Osteoblast (primary cell): ENCODE measurements at regions not wholly inside any gene's neighbourhood (a gene's known extent, or its start where the extent isn't known, plus 50 kb on each side); places are given as distances from the start of the nearest gene placed in this dataset.

Experiments
- DNase-seq: peaks from one replicate; pipeline ENCODE4 v3.0.0; 2011; ENCODE audit warnings: low spot score, mixed read lengths; ENCODE audit not compliant: insufficient read length; ENCODE audit errors: missing footprints
- H2AFZ ChIP-seq: 2 replicates; pipeline ENCODE4 v1.6.0; 2011; ENCODE audit warnings: mild to moderate bottlenecking, low read length
- H3K27ac ChIP-seq: 2 replicates; pipeline ENCODE4 v1.5.1; 2011; ENCODE audit warnings: mild to moderate bottlenecking, low read depth, low read length, moderate library complexity
- H3K27me3 ChIP-seq: 2 replicates; pipeline ENCODE4 v1.6.0; 2012; ENCODE audit warnings: mild to moderate bottlenecking, control low read depth, inconsistent platforms, low read length, moderate library complexity; ENCODE audit not compliant: insufficient read depth
- H3K36me3 ChIP-seq: 2 replicates; pipeline ENCODE4 v1.5.1; 2011; ENCODE audit warnings: mild to moderate bottlenecking, low read length, control low read depth, moderate library complexity; ENCODE audit not compliant: insufficient read depth
- H3K4me1 ChIP-seq: 2 replicates; pipeline ENCODE4 v1.5.1; 2011; ENCODE audit warnings: mild to moderate bottlenecking, low read length, control low read depth, moderate library complexity; ENCODE audit not compliant: insufficient read depth
- H3K4me2 ChIP-seq: 2 replicates; pipeline ENCODE4 v1.6.0; 2011; ENCODE audit warnings: mild to moderate bottlenecking, low read length; ENCODE audit not compliant: insufficient read depth
- H3K4me3 ChIP-seq: fragments of 200-600 bp; sonication (generic); 3 replicates; pipeline ENCODE4 v1.5.1; 2012; ENCODE audit warnings: mild to moderate bottlenecking, low read length, inconsistent platforms; ENCODE audit not compliant: insufficient read depth
- H3K79me2 ChIP-seq: 2 replicates; pipeline ENCODE4 v1.6.0; 2012; ENCODE audit warnings: mild to moderate bottlenecking, low read length, control low read depth, inconsistent platforms; ENCODE audit not compliant: insufficient read depth
- H3K9me3 ChIP-seq: 2 replicates; pipeline ENCODE4 v1.5.1; 2011; ENCODE audit warnings: low read depth, low read length, control low read depth
- H4K20me1 ChIP-seq: 2 replicates; pipeline ENCODE4 v1.6.0; 2012; ENCODE audit warnings: mild to moderate bottlenecking, low read length, control low read depth; ENCODE audit not compliant: insufficient read depth
- TF ChIP-seq, protein P1 (sequence below): IDR thresholded peaks from 2 replicates; pipeline ENCODE4 v1.5.1; 2011; ENCODE audit warnings: mild to moderate bottlenecking, low read depth, low read length, moderate library complexity; ENCODE audit errors: extremely low read depth

DNA sequence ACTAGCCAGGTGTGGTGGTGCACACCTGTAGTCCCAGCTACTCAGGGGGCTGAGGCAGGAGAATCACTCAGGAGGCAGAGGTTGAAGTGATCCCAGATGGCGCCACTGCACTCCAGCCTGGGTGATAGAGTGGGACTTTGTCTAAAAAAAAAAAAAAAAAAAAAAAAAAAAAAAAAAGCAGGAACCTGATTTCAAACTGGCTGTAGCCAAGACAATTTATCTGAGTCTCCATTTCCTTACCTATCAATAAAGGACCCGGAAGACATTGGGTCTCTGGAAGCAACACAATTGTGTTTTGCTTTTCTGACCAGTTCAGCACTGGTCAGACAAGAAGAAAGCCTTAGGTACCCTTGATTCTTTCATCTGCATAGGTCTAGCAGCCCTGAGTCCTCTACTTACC lies 491.0 kb downstream of the TBC1D4 start:
- no peak for DNase-seq
- no peaks in the 10 kb centered on the region for H3K4me1 ChIP-seq
- no peaks in the 10 kb centered on the region for H3K27me3 ChIP-seq
- no peaks in the 10 kb centered on the region for H3K36me3 ChIP-seq
- H2AFZ ChIP-seq: no peak overlapping the region
- TF ChIP-seq, protein P1, sequence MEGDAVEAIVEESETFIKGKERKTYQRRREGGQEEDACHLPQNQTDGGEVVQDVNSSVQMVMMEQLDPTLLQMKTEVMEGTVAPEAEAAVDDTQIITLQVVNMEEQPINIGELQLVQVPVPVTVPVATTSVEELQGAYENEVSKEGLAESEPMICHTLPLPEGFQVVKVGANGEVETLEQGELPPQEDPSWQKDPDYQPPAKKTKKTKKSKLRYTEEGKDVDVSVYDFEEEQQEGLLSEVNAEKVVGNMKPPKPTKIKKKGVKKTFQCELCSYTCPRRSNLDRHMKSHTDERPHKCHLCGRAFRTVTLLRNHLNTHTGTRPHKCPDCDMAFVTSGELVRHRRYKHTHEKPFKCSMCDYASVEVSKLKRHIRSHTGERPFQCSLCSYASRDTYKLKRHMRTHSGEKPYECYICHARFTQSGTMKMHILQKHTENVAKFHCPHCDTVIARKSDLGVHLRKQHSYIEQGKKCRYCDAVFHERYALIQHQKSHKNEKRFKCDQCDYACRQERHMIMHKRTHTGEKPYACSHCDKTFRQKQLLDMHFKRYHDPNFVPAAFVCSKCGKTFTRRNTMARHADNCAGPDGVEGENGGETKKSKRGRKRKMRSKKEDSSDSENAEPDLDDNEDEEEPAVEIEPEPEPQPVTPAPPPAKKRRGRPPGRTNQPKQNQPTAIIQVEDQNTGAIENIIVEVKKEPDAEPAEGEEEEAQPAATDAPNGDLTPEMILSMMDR: no peak
- no peak overlapping the region for H3K27ac ChIP-seq
- H3K4me2 ChIP-seq: no peak overlapping the region
- no peaks in the 10 kb centered on the region for H3K9me3 ChIP-seq
- no peaks in the 10 kb centered on the region for H3K79me2 ChIP-seq
- no peak overlapping the region for H3K4me3 ChIP-seq
- no peaks in the 10 kb centered on the region for H4K20me1 ChIP-seq

GRCh38 chr13:74987124-74987690 lies 494.8 kb downstream of the TBC1D4 start:
- TF ChIP-seq, protein P1: no peak
- H3K4me3 ChIP-seq: no peak overlapping the region
- H3K27me3 ChIP-seq: no peaks in the 10 kb centered on the region
- H3K36me3 ChIP-seq: no peaks in the 10 kb centered on the region
- no peak overlapping the region for H2AFZ ChIP-seq
- no peaks in the 10 kb centered on the region for H3K79me2 ChIP-seq
- H3K9me3 ChIP-seq: no peaks in the 10 kb centered on the region
- DNase-seq: no peak
- H4K20me1 ChIP-seq: no peaks in the 10 kb centered on the region
- H3K4me2 ChIP-seq: no peak overlapping the region
- H3K4me1 ChIP-seq: no peaks in the 10 kb centered on the region
- H3K27ac ChIP-seq: no peak overlapping the region

DNA sequence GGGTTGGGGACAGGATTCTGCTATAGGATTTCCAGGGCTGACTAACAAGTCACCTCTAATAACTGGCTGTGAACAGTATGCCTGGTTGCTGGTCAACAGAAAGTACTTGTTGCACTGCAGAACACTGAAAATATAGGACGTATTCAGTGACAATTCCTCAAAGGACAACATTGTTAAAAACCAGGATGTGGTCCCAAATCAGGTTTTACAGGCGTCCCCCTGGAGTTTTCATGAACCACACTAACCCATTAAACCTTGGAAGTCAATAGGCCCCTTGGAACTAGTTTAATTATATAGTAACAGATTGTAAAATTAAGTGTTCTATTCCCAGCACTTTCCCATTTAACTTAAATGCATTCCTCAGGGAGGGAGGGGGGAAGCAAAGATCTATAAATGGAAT lies 495.4 kb downstream of the TBC1D4 start:
- no peak for DNase-seq
- no peaks in the 10 kb centered on the region for H3K4me1 ChIP-seq
- no peaks in the 10 kb centered on the region for H3K79me2 ChIP-seq
- H3K27ac ChIP-seq: no peak overlapping the region
- no peaks in the 10 kb centered on the region for H4K20me1 ChIP-seq
- TF ChIP-seq, protein P1: no peak
- H2AFZ ChIP-seq: peak overlapping the region; percentile 32
- no peaks in the 10 kb centered on the region for H3K27me3 ChIP-seq
- no peaks in the 10 kb centered on the region for H3K9me3 ChIP-seq
- no peak overlapping the region for H3K4me2 ChIP-seq
- no peaks in the 10 kb centered on the region for H3K36me3 ChIP-seq
- H3K4me3 ChIP-seq: no peak overlapping the region

DNA sequence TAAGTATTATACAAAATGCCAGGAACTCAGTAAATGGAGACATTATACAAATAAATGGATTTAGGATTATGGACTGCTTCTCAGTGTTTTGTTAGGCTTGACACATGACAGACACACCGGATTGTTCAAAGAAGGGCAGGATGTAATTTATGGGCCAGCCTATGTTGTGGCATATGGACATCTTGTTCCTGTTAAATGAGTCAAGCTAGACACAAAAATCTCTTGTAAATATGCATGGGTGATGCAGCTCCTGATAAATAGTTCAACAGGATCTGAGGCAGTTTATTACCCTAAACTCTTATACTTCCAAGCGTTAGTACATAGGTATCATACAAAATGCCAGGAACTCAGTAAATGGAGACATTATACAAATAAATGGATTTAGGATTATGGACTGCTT lies 502.3 kb downstream of the TBC1D4 start:
- DNase-seq: no peak
- Histone ChIP-seq H3K4me3 (no peak overlapping the region), H4K20me1 (no peaks in the 10 kb centered on the region), H3K36me3 (no peaks in the 10 kb centered on the region), H3K9me3 (no peaks in the 10 kb centered on the region), H3K4me2 (no peak overlapping the region), H3K79me2 (no peaks in the 10 kb centered on the region), H3K27me3 (no peaks in the 10 kb centered on the region), H2AFZ (no peak overlapping the region), H3K27ac (no peak overlapping the region), H3K4me1 (no peaks in the 10 kb centered on the region)
- TF ChIP-seq, protein P1: no peak
